ENCODE measurements at regions not wholly inside any gene's neighbourhood (a gene's known extent, or its start where the extent isn't known, plus 50 kb on each side); places are given as distances from the start of the nearest gene placed in this dataset.

- no peak for DNase-seq
- H3K27me3 Mint-ChIP-seq (ENCODE audit: unreplicated experiment): peaks cover 16% of the 10 kb centered on the region
- H3K9me3 Mint-ChIP-seq (ENCODE audit: unreplicated experiment): peaks cover 7% of the 10 kb centered on the region
Measured at GRCh38 chr2:128439031-128439790, 120.5 kb upstream of the HS6ST1 start.

GRCh38 chr2:128439791-128440665, 121.4 kb upstream of the HS6ST1 start:
- H3K27me3 Mint-ChIP-seq (ENCODE audit: unreplicated experiment): peaks cover 20% of the 10 kb centered on the region
- TF ChIP-seq CTCF (IDR thresholded peaks at IDR 0.05; ENCODE audit: partially characterized antibody, unreplicated experiment): no peak
- no peaks in the 10 kb centered on the region for H3K36me3 Mint-ChIP-seq (ENCODE audit: unreplicated experiment)
- no peak overlapping the region for H3K27ac Mint-ChIP-seq (ENCODE audit: unreplicated experiment)
- DNase-seq: no peak
- H3K9me3 Mint-ChIP-seq (ENCODE audit: unreplicated experiment): peaks cover 13% of the 10 kb centered on the region
- H3K4me1 Mint-ChIP-seq (ENCODE audit: low read depth, unreplicated experiment): peaks cover 43% of the 10 kb centered on the region
- H3K4me3 Mint-ChIP-seq (ENCODE audit: unreplicated experiment): no peak overlapping the region

More at GRCh38 chr2:128439031-128439790, 120.5 kb upstream of the HS6ST1 start:
- Mint-ChIP-seq H3K27ac (ENCODE audit: unreplicated experiment) (no peak overlapping the region), H3K4me1 (ENCODE audit: low read depth, unreplicated experiment) (peaks cover 37% of the 10 kb centered on the region), H3K4me3 (ENCODE audit: unreplicated experiment) (no peak overlapping the region), H3K36me3 (ENCODE audit: unreplicated experiment) (no peaks in the 10 kb centered on the region)
- TF ChIP-seq CTCF (IDR thresholded peaks at IDR 0.05; ENCODE audit: partially characterized antibody, unreplicated experiment): no peak

DNA sequence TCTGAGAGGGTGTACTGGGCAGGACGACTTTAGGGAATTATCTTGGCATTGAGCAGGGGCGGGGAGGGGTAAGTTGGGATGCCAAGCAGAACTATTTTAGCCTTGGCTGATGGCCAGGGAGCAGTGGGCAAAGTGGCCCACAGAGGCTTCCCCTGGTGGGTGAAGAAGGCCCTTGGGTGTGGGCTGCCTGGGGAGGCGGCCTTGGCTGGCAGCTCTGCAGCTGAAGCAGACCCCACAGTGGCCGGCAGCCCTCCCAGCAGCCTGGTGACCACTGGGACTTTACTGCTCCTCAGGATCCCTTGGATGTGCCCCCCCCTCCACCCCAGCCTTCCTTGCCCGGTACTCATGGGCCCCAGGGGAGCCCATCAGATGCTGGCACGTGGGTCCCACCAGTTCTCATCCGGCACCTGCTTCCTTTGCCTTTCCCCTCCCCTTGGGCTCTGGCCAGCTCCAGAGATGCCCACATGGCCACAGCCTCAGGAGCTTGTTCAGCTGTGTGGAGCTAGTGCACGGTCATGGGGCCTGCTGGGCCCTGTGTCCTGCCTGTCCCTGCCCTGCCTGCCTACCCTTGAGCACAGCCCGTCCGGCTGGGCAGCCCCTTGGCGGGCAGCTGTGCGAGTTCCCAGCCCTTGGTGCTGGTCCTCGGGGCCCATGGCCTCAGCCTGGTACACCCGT, 122.1 kb upstream of the HS6ST1 start:
- Mint-ChIP-seq H3K27me3 (ENCODE audit: unreplicated experiment) (peaks cover 20% of the 10 kb centered on the region), H3K4me3 (ENCODE audit: unreplicated experiment) (no peak overlapping the region), H3K36me3 (ENCODE audit: unreplicated experiment) (no peaks in the 10 kb centered on the region), H3K9me3 (ENCODE audit: unreplicated experiment) (peaks cover 16% of the 10 kb centered on the region), H3K27ac (ENCODE audit: unreplicated experiment) (no peak overlapping the region), H3K4me1 (ENCODE audit: low read depth, unreplicated experiment) (peaks cover 44% of the 10 kb centered on the region)
- no peak for TF ChIP-seq CTCF (IDR thresholded peaks at IDR 0.05; ENCODE audit: partially characterized antibody, unreplicated experiment)
- no peak for DNase-seq

- Mint-ChIP-seq H3K9me3 (ENCODE audit: unreplicated experiment) (peaks cover 17% of the 10 kb centered on the region), H3K4me1 (ENCODE audit: low read depth, unreplicated experiment) (peaks cover 44% of the 10 kb centered on the region), H3K4me3 (ENCODE audit: unreplicated experiment) (no peak overlapping the region), H3K27me3 (ENCODE audit: unreplicated experiment) (peaks cover 19% of the 10 kb centered on the region), H3K36me3 (ENCODE audit: unreplicated experiment) (no peaks in the 10 kb centered on the region), H3K27ac (ENCODE audit: unreplicated experiment) (no peak overlapping the region)
- DNase-seq: no peak
- no peak for TF ChIP-seq CTCF (IDR thresholded peaks at IDR 0.05; ENCODE audit: partially characterized antibody, unreplicated experiment)
Measured at GRCh38 chr2:128441341-128442052, 122.8 kb upstream of the HS6ST1 start.

Measured in glutamatergic neuron (in vitro differentiated cells).